Mammary epithelial cell (primary cell): ENCODE measurements at regions not wholly inside any gene's neighbourhood (a gene's known extent, or its start where the extent isn't known, plus 50 kb on each side); places are given as distances from the start of the nearest gene placed in this dataset.

Experiments used
- EZH2 ChIP-seq: IDR thresholded peaks from 2 replicates; pipeline ENCODE4 v1.6.1; 2012; ENCODE audit warnings: low read length, inconsistent platforms, borderline replicate concordance
- TF ChIP-seq, protein P1 (sequence below), 2 donors: IDR thresholded peaks in 1 of 2; conservative IDR thresholded peaks in 1 of 2; 2 replicates each; pipeline ENCODE4 v1.5.1; 2011 to 2012; ENCODE audit warnings: inconsistent platforms in 2 of 2, low read length in 2 of 2, mild to moderate bottlenecking in 2 of 2, control low read depth in 1 of 2, low read depth in 1 of 2; ENCODE audit not compliant: insufficient read depth in 1 of 2; ENCODE audit errors: extremely low read depth in 1 of 2

DNA sequence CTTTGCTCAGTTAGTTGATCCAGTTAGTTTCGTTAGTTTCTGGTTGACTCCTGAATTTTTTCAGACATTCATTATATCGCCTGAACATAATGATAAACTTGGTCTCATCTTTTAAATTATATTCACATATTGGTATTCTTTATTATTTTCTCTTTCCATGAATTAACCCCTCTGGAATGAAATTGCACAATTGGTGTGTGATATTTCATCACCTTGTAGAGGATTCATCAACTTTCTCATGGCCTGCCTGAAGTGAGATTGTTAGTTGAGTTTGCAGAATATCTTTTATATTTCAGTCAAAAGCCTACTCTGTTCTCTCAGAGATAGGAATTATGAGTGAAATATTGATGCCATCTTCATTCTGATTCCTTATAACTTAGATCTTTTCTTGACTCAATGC, 1160.6 kb upstream of the AGA start:
- TF ChIP-seq, protein P1, sequence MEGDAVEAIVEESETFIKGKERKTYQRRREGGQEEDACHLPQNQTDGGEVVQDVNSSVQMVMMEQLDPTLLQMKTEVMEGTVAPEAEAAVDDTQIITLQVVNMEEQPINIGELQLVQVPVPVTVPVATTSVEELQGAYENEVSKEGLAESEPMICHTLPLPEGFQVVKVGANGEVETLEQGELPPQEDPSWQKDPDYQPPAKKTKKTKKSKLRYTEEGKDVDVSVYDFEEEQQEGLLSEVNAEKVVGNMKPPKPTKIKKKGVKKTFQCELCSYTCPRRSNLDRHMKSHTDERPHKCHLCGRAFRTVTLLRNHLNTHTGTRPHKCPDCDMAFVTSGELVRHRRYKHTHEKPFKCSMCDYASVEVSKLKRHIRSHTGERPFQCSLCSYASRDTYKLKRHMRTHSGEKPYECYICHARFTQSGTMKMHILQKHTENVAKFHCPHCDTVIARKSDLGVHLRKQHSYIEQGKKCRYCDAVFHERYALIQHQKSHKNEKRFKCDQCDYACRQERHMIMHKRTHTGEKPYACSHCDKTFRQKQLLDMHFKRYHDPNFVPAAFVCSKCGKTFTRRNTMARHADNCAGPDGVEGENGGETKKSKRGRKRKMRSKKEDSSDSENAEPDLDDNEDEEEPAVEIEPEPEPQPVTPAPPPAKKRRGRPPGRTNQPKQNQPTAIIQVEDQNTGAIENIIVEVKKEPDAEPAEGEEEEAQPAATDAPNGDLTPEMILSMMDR (conservative IDR thresholded peaks at IDR 0.05 in 1 of 2, IDR thresholded peaks at IDR 0.05 in 1 of 2; ENCODE audit: extremely low read depth in 1 of 2, insufficient read depth in 1 of 2, low read depth in 1 of 2, low read length in 2 of 2): no peak
- TF ChIP-seq EZH2: no peak
